ENCODE measurements at regions not wholly inside any gene's neighbourhood (a gene's known extent, or its start where the extent isn't known, plus 50 kb on each side); places are given as distances from the start of the nearest gene placed in this dataset.

DNA sequence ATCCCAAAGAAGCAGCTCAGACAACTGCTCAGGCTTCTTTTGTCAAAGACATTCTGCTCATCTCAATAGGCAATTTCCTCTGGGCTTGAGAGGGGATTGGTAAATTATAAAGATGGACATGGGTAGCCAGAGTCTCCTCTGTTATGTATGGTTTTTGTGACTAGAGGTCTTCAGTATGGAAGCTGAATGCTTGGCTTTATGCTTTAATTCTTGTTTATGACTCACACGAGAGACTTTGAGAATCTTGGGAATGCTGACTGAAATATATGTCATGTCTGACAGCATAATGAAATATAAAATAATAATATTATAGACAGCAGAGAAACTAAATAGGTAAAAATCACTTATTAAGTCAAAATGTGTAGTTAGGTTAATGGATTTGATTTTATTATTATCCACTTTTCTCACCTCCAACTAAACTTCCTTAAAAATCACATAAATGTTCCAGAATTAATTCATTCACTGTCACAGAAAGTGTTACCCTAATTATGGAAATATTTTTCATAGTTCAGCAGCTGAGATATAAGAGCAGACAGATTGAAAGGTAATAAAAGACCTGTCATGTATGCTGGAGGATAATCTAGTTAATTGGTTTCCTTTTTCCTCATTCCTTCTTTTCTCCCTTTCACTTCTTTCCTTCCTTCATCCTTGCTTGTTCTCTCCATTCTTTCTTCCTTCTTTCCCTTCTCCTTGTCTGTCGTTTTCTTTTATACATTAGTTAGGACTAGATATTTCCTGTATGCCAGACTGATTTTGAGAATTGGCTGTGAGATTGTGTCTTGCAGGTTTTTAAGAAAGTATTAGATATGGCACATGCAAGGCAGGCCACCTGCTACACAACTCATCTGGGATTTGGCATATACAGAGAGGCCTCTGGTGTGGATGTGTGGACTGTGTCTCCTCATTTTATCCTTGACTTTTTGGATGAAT lies 1866.1 kb upstream of the NUDT12 start:
- DNase-seq: no peak
- Histone ChIP-seq H3K27ac (no peak overlapping the region), H3K27me3 (no peaks in the 10 kb centered on the region), H3K4me1 (no peaks in the 10 kb centered on the region), H3K9me3 (no peaks in the 10 kb centered on the region), H3K4me3 (no peak overlapping the region), H3K36me3 (no peaks in the 10 kb centered on the region)
- intact Hi-C loops (cut with DNase I): no loop called here
- WGBS (ENCODE audit: insufficient coverage, low coverage, low lambda C conversion rate, missing lambda C conversion rate): 54% methylated on average over 2 of the region's 2 CpGs
- ATAC-seq: no peak
- TF ChIP-seq, protein P1, sequence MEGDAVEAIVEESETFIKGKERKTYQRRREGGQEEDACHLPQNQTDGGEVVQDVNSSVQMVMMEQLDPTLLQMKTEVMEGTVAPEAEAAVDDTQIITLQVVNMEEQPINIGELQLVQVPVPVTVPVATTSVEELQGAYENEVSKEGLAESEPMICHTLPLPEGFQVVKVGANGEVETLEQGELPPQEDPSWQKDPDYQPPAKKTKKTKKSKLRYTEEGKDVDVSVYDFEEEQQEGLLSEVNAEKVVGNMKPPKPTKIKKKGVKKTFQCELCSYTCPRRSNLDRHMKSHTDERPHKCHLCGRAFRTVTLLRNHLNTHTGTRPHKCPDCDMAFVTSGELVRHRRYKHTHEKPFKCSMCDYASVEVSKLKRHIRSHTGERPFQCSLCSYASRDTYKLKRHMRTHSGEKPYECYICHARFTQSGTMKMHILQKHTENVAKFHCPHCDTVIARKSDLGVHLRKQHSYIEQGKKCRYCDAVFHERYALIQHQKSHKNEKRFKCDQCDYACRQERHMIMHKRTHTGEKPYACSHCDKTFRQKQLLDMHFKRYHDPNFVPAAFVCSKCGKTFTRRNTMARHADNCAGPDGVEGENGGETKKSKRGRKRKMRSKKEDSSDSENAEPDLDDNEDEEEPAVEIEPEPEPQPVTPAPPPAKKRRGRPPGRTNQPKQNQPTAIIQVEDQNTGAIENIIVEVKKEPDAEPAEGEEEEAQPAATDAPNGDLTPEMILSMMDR (IDR thresholded peaks at IDR 0.05): no peak
- TF ChIP-seq POLR2A (IDR thresholded peaks at IDR 0.05): no peak

DNA sequence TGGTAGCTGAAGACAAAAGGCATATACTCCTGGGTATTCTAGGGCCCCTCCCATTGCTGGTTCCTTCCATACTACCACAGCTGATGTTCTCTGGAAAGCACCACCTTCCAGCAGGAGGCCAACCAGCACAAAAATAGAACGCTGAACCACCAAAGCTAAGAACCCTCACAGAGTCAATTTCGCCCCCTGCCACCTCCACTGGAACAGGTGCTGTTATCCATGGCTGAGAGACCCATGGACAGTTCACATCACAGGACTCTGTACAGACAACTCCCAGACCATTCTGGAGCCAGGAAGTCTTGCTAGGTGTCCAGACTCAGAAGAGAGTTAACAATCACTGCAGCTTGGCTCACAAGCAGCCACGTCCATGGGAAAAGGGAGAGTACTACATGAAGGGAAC lies 1851.5 kb upstream of the NUDT12 start:
- WGBS (ENCODE audit: insufficient coverage, low coverage, low lambda C conversion rate, missing lambda C conversion rate): 40% methylated on average over 1 of the region's 3 CpGs
- DNase-seq (no peak), ATAC-seq (no peak)
- TF ChIP-seq POLR2A (IDR thresholded peaks at IDR 0.05): no peak
- TF ChIP-seq, protein P1 (IDR thresholded peaks at IDR 0.05): no peak
- intact Hi-C loops (cut with DNase I): no loop called here
- Histone ChIP-seq H3K27ac (no peak overlapping the region), H3K9me3 (no peaks in the 10 kb centered on the region), H3K4me1 (no peaks in the 10 kb centered on the region), H3K36me3 (no peaks in the 10 kb centered on the region), H3K4me3 (no peak overlapping the region), H3K27me3 (no peaks in the 10 kb centered on the region)

DNA sequence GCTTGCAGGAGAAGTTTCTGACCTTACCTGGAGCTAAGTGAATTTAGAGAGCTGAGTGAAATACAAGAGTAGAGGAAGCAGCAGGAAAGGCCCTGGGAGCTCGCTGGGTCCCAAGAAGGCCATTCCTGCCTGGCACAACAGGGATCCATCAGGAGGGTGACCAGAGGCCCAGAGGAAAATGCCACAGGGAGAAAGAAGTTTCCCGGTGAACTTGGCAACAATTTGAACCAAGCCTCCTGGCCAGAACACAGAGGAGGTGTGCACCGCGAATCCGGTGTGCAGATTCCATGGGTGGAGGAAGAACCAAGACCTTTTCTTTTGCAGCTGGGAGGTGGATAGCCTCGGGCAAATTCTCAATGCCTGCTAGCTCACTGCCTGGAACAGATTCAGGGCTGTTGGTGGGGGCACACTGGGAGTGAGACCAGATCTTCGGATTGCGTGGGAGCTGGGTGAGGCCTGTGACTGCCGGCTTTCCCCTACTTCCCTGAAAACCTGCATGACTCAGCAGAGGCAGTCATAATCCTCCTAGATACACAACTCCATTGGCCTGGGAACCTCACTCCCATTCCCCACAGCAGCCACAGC lies 1850.9 kb upstream of the NUDT12 start:
- H3K4me1 ChIP-seq: no peaks in the 10 kb centered on the region
- H3K9me3 ChIP-seq: no peaks in the 10 kb centered on the region
- DNase-seq: peak in 1 of 3 donors; percentile 8
- H3K4me3 ChIP-seq: no peak overlapping the region
- TF ChIP-seq, protein P1 (IDR thresholded peaks at IDR 0.05): no peak
- no peak for TF ChIP-seq POLR2A (IDR thresholded peaks at IDR 0.05)
- no peak for ATAC-seq
- no peaks in the 10 kb centered on the region for H3K36me3 ChIP-seq
- no peak overlapping the region for H3K27ac ChIP-seq
- no peaks in the 10 kb centered on the region for H3K27me3 ChIP-seq
- 50% methylated on average over 1 of the region's 9 CpGs for WGBS (ENCODE audit: insufficient coverage, low coverage, low lambda C conversion rate, missing lambda C conversion rate)
- intact Hi-C loops (cut with DNase I): no loop called here

DNA sequence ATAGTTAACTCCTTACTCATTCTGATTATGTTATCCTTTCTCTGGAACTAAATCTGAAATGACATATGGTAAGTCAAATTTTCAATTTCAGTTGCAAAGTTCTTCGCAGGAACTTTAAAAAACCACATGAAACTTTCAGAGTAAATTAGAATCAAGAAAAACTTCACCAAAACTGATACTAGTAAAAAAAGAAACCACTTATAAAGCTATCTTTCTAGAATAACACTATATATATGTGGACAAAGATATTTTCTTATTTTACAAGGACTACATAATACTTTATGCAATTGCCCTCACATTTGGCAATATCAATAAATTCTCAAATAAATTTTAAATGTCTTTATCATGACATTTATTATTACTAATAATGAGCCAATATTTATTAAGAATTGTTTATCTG lies 1847.1 kb upstream of the NUDT12 start:
- H3K4me1 ChIP-seq: no peaks in the 10 kb centered on the region
- H3K9me3 ChIP-seq: no peaks in the 10 kb centered on the region
- DNase-seq (no peak), ATAC-seq (no peak)
- H3K27me3 ChIP-seq: no peaks in the 10 kb centered on the region
- no peak overlapping the region for H3K27ac ChIP-seq
- intact Hi-C loops (cut with DNase I): no loop called here
- H3K36me3 ChIP-seq: no peaks in the 10 kb centered on the region
- 40% methylated on average over 1 of the region's 1 CpG for WGBS (ENCODE audit: insufficient coverage, low coverage, low lambda C conversion rate, missing lambda C conversion rate)
- no peak overlapping the region for H3K4me3 ChIP-seq
- no peak for TF ChIP-seq POLR2A (IDR thresholded peaks at IDR 0.05)
- TF ChIP-seq, protein P1 (IDR thresholded peaks at IDR 0.05): no peak

All from right lobe of liver (tissue), 6 donors.